ENCODE measurements at regions not wholly inside any gene's neighbourhood (a gene's known extent, or its start where the extent isn't known, plus 50 kb on each side); places are given as distances from the start of the nearest gene placed in this dataset.
"Not testable (repeated sequence)": the region's sequence is repeated elsewhere in the genome, so short reads cannot be mapped to it uniquely, and the experiment has no call there.

GRCh38 chr20:60199132-60199531 is 240.9 kb downstream of the CDH26 start:
- not testable (repeated sequence) for H3K36me3 ChIP-seq (ENCODE audit: insufficient read depth, low read length); H3K27me3 ChIP-seq (ENCODE audit: low read length); H2AFZ ChIP-seq (ENCODE audit: low read length); H3K27ac ChIP-seq (ENCODE audit: low read length); H3K9ac ChIP-seq (ENCODE audit: low read length); H4K20me1 ChIP-seq (ENCODE audit: insufficient read depth, low read depth, low read length); H3K9me2 ChIP-seq (replicated peaks; ENCODE audit: insufficient read depth, low read length); H3K9me3 ChIP-seq (ENCODE audit: low read length); H3K79me2 ChIP-seq (ENCODE audit: low read length); H3K4me2 ChIP-seq (ENCODE audit: low read depth, low read length, poor library complexity, severe bottlenecking); H3K4me3 ChIP-seq (ENCODE audit: low read length); H3K4me1 ChIP-seq (ENCODE audit: low read length); DNase-seq

GRCh38 chr20:60199866-60200265 is 241.6 kb downstream of the CDH26 start:
- H3K79me2 ChIP-seq (ENCODE audit: low read length), result no peaks in the 10 kb centered on the region
- H3K9me3 ChIP-seq (ENCODE audit: low read length), result no peaks in the 10 kb centered on the region
- H3K4me3 ChIP-seq (ENCODE audit: low read length), result no peak overlapping the region
- no peak overlapping the region for H3K9ac ChIP-seq (ENCODE audit: low read length)
- no peaks in the 10 kb centered on the region for H4K20me1 ChIP-seq (ENCODE audit: insufficient read depth, low read depth, low read length)
- H3K27ac ChIP-seq (ENCODE audit: low read length), result no peak overlapping the region
- no peak overlapping the region for H3K4me2 ChIP-seq (ENCODE audit: low read depth, low read length, poor library complexity, severe bottlenecking)
- no peak for DNase-seq
- no peak overlapping the region for H2AFZ ChIP-seq (ENCODE audit: low read length)
- H3K9me2 ChIP-seq (replicated peaks; ENCODE audit: insufficient read depth, low read length), result no peaks in the 10 kb centered on the region
- H3K4me1 ChIP-seq (ENCODE audit: low read length), result no peaks in the 10 kb centered on the region
- no peaks in the 10 kb centered on the region for H3K36me3 ChIP-seq (ENCODE audit: insufficient read depth, low read length)
- no peaks in the 10 kb centered on the region for H3K27me3 ChIP-seq (ENCODE audit: low read length)

GRCh38 chr20:60200305-60200918 is 242.2 kb downstream of the CDH26 start:
- no peaks in the 10 kb centered on the region for H3K36me3 ChIP-seq (ENCODE audit: insufficient read depth, low read length)
- H3K4me2 ChIP-seq (ENCODE audit: low read depth, low read length, poor library complexity, severe bottlenecking), result no peak overlapping the region
- no peaks in the 10 kb centered on the region for H3K27me3 ChIP-seq (ENCODE audit: low read length)
- no peak for DNase-seq
- no peaks in the 10 kb centered on the region for H3K9me3 ChIP-seq (ENCODE audit: low read length)
- H3K27ac ChIP-seq (ENCODE audit: low read length), result no peak overlapping the region
- H3K4me1 ChIP-seq (ENCODE audit: low read length), result no peaks in the 10 kb centered on the region
- H3K4me3 ChIP-seq (ENCODE audit: low read length), result no peak overlapping the region
- no peaks in the 10 kb centered on the region for H3K9me2 ChIP-seq (replicated peaks; ENCODE audit: insufficient read depth, low read length)
- no peak overlapping the region for H2AFZ ChIP-seq (ENCODE audit: low read length)
- H3K79me2 ChIP-seq (ENCODE audit: low read length), result no peaks in the 10 kb centered on the region
- H4K20me1 ChIP-seq (ENCODE audit: insufficient read depth, low read depth, low read length), result no peaks in the 10 kb centered on the region
- H3K9ac ChIP-seq (ENCODE audit: low read length), result no peak overlapping the region

- H3K9me2 ChIP-seq (replicated peaks; ENCODE audit: insufficient read depth, low read length), result no peaks in the 10 kb centered on the region
- H3K27me3 ChIP-seq (ENCODE audit: low read length), result no peaks in the 10 kb centered on the region
- H3K27ac ChIP-seq (ENCODE audit: low read length), result no peak overlapping the region
- H3K79me2 ChIP-seq (ENCODE audit: low read length), result no peaks in the 10 kb centered on the region
- DNase-seq, result no peak
- no peaks in the 10 kb centered on the region for H4K20me1 ChIP-seq (ENCODE audit: insufficient read depth, low read depth, low read length)
- H3K4me2 ChIP-seq (ENCODE audit: low read depth, low read length, poor library complexity, severe bottlenecking), result no peak overlapping the region
- H3K4me3 ChIP-seq (ENCODE audit: low read length), result no peak overlapping the region
- H3K9me3 ChIP-seq (ENCODE audit: low read length), result no peaks in the 10 kb centered on the region
- H3K36me3 ChIP-seq (ENCODE audit: insufficient read depth, low read length), result no peaks in the 10 kb centered on the region
- no peak overlapping the region for H2AFZ ChIP-seq (ENCODE audit: low read length)
- H3K9ac ChIP-seq (ENCODE audit: low read length), result no peak overlapping the region
- no peaks in the 10 kb centered on the region for H3K4me1 ChIP-seq (ENCODE audit: low read length)
Measured at GRCh38 chr20:60201198-60201835, 243.1 kb downstream of the CDH26 start.

- no peaks in the 10 kb centered on the region for H3K79me2 ChIP-seq (ENCODE audit: low read length)
- no peak overlapping the region for H2AFZ ChIP-seq (ENCODE audit: low read length)
- H3K9me3 ChIP-seq (ENCODE audit: low read length), result no peaks in the 10 kb centered on the region
- H3K36me3 ChIP-seq (ENCODE audit: insufficient read depth, low read length), result no peaks in the 10 kb centered on the region
- no peak overlapping the region for H3K4me2 ChIP-seq (ENCODE audit: low read depth, low read length, poor library complexity, severe bottlenecking)
- H3K4me3 ChIP-seq (ENCODE audit: low read length), result no peak overlapping the region
- H3K4me1 ChIP-seq (ENCODE audit: low read length), result no peaks in the 10 kb centered on the region
- no peak overlapping the region for H3K9ac ChIP-seq (ENCODE audit: low read length)
- no peaks in the 10 kb centered on the region for H4K20me1 ChIP-seq (ENCODE audit: insufficient read depth, low read depth, low read length)
- DNase-seq, result no peak
- no peak overlapping the region for H3K27ac ChIP-seq (ENCODE audit: low read length)
- no peaks in the 10 kb centered on the region for H3K9me2 ChIP-seq (replicated peaks; ENCODE audit: insufficient read depth, low read length)
- no peaks in the 10 kb centered on the region for H3K27me3 ChIP-seq (ENCODE audit: low read length)
Measured at GRCh38 chr20:60202046-60202445, 243.8 kb downstream of the CDH26 start.

- H3K4me2 ChIP-seq (ENCODE audit: low read depth, low read length, poor library complexity, severe bottlenecking), result no peak overlapping the region
- DNase-seq, result no peak
- H2AFZ ChIP-seq (ENCODE audit: low read length), result no peak overlapping the region
- H3K27ac ChIP-seq (ENCODE audit: low read length), result no peak overlapping the region
- no peaks in the 10 kb centered on the region for H3K9me2 ChIP-seq (replicated peaks; ENCODE audit: insufficient read depth, low read length)
- no peaks in the 10 kb centered on the region for H3K9me3 ChIP-seq (ENCODE audit: low read length)
- H4K20me1 ChIP-seq (ENCODE audit: insufficient read depth, low read depth, low read length), result no peaks in the 10 kb centered on the region
- H3K27me3 ChIP-seq (ENCODE audit: low read length), result no peaks in the 10 kb centered on the region
- no peak overlapping the region for H3K4me3 ChIP-seq (ENCODE audit: low read length)
- H3K4me1 ChIP-seq (ENCODE audit: low read length), result no peaks in the 10 kb centered on the region
- no peaks in the 10 kb centered on the region for H3K36me3 ChIP-seq (ENCODE audit: insufficient read depth, low read length)
- H3K79me2 ChIP-seq (ENCODE audit: low read length), result no peaks in the 10 kb centered on the region
- H3K9ac ChIP-seq (ENCODE audit: low read length), result no peak overlapping the region
Measured at GRCh38 chr20:60203451-60203850, 245.2 kb downstream of the CDH26 start.

- Histone ChIP-seq H2AFZ (ENCODE audit: low read length) (no peak overlapping the region), H4K20me1 (ENCODE audit: insufficient read depth, low read depth, low read length) (no peaks in the 10 kb centered on the region), H3K4me2 (ENCODE audit: low read depth, low read length, poor library complexity, severe bottlenecking) (no peak overlapping the region), H3K9me3 (ENCODE audit: low read length) (no peaks in the 10 kb centered on the region), H3K9ac (ENCODE audit: low read length) (no peak overlapping the region), H3K27me3 (ENCODE audit: low read length) (no peaks in the 10 kb centered on the region), H3K36me3 (ENCODE audit: insufficient read depth, low read length) (no peaks in the 10 kb centered on the region), H3K9me2 (replicated peaks; ENCODE audit: insufficient read depth, low read length) (no peaks in the 10 kb centered on the region), H3K79me2 (ENCODE audit: low read length) (no peaks in the 10 kb centered on the region), H3K4me1 (ENCODE audit: low read length) (no peaks in the 10 kb centered on the region), H3K4me3 (ENCODE audit: low read length) (no peak overlapping the region), H3K27ac (ENCODE audit: low read length) (no peak overlapping the region)
- DNase-seq, result no peak
Measured at GRCh38 chr20:60204601-60205000, 246.4 kb downstream of the CDH26 start.

- DNase-seq, result peak; percentile 68
Measured at GRCh38 chr20:60206259-60206658, 248.0 kb downstream of the CDH26 start.

More at GRCh38 chr20:60206259-60206658, 248.0 kb downstream of the CDH26 start:
- no peaks in the 10 kb centered on the region for H3K9me3 ChIP-seq (ENCODE audit: low read length)
- H3K4me2 ChIP-seq (ENCODE audit: low read depth, low read length, poor library complexity, severe bottlenecking), result no peak overlapping the region
- H3K36me3 ChIP-seq (ENCODE audit: insufficient read depth, low read length), result no peaks in the 10 kb centered on the region
- no peaks in the 10 kb centered on the region for H3K27me3 ChIP-seq (ENCODE audit: low read length)
- H3K9me2 ChIP-seq (replicated peaks; ENCODE audit: insufficient read depth, low read length), result no peaks in the 10 kb centered on the region
- no peak overlapping the region for H3K4me3 ChIP-seq (ENCODE audit: low read length)
- no peak overlapping the region for H3K27ac ChIP-seq (ENCODE audit: low read length)
- no peaks in the 10 kb centered on the region for H3K4me1 ChIP-seq (ENCODE audit: low read length)
- no peak overlapping the region for H2AFZ ChIP-seq (ENCODE audit: low read length)
- H4K20me1 ChIP-seq (ENCODE audit: insufficient read depth, low read depth, low read length), result no peaks in the 10 kb centered on the region
- no peak overlapping the region for H3K9ac ChIP-seq (ENCODE audit: low read length)
- no peaks in the 10 kb centered on the region for H3K79me2 ChIP-seq (ENCODE audit: low read length)
